ENCODE measurements at regions not wholly inside any gene's neighbourhood (a gene's known extent, or its start where the extent isn't known, plus 50 kb on each side); places are given as distances from the start of the nearest gene placed in this dataset.

GRCh38 chr13:107117327-107118012 is 549.5 kb upstream of the ARGLU1 start:
- Histone ChIP-seq H2BK120ac (ENCODE audit: low read depth, low read length) (no peak overlapping the region), H3K79me1 (replicated peaks; ENCODE audit: low read length, poor library complexity, severe bottlenecking) (no peaks in the 10 kb centered on the region), H3K18ac (ENCODE audit: low read depth in 1 of 2, low read length in 2 of 2) (no peak overlapping the region), H3K27ac (ENCODE audit: low read length, poor library complexity, severe bottlenecking) (no peak overlapping the region), H2BK15ac (ENCODE audit: low read depth, poor library complexity, severe bottlenecking) (no peak overlapping the region), H2AFZ (ENCODE audit: low read depth, low read length) (no peak overlapping the region), H3K14ac (ENCODE audit: low read length in 2 of 2) (peak overlapping the region in 1 of 2 experiments; percentile 57), H3K9ac (ENCODE audit: low read length) (no peak overlapping the region), H4K8ac (ENCODE audit: low read length) (no peak overlapping the region), H3K9me3 (ENCODE audit: control insufficient read depth, low read length) (no peaks in the 10 kb centered on the region), H3K4ac (ENCODE audit: low read depth in 1 of 2, low read length in 2 of 2) (no peak overlapping the region), H3K4me1 (ENCODE audit: control insufficient read depth, insufficient read depth, low read depth, low read length) (peaks cover 6% of the 10 kb centered on the region), H2AK5ac (ENCODE audit: low read length, severe bottlenecking) (peak overlapping the region; percentile 8), H2BK12ac (ENCODE audit: low read length in 2 of 2) (no peak overlapping the region), H3K23ac (ENCODE audit: low read length in 2 of 2) (no peak overlapping the region), H3K27me3 (ENCODE audit: control insufficient read depth in 1 of 2, insufficient read depth in 1 of 2, low read length in 2 of 2) (no peaks in the 10 kb centered on the region), H4K91ac (ENCODE audit: low read length) (no peak overlapping the region), H3K4me3 (ENCODE audit: insufficient read depth in 1 of 2, low read depth in 1 of 2, low read length in 2 of 2) (no peak overlapping the region), H3K36me3 (ENCODE audit: control insufficient read depth in 1 of 2, insufficient read depth in 2 of 2, low read depth in 1 of 2, low read length in 2 of 2) (no peaks in the 10 kb centered on the region), H2BK5ac (ENCODE audit: low read depth, low read length, poor library complexity, severe bottlenecking) (no peak overlapping the region), H3K4me2 (ENCODE audit: low read length, poor library complexity, severe bottlenecking) (no peak overlapping the region)
- peak; percentile 35 for DNase-seq
- 71% methylated on average over 15 of the region's 15 CpGs for whole genome bisulfite sequencing

DNA sequence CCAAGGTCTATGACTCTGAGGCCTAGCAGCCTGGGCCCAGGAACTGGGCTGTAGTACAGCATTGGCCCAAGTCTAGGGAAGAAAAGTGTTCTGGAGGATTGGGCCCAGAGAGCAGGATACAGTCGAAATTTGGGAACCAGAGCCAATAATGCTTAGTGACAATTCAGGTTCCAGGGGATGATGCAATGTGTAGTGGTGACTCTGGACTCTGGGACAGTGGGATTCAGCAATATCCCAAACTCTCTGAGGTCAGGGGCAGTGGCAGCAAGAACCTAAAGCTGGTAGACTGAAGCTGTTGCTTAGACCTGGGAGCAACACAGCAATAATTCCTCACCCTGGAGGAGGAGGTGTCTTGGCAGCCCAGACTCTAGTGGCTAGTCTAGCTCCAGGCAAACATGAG is 545.5 kb upstream of the ARGLU1 start:
- Histone ChIP-seq H2BK12ac (ENCODE audit: low read length in 2 of 2) (no peak overlapping the region), H3K4ac (ENCODE audit: low read depth in 1 of 2, low read length in 2 of 2) (no peak overlapping the region), H4K91ac (ENCODE audit: low read length) (no peak overlapping the region), H3K4me2 (ENCODE audit: low read length, poor library complexity, severe bottlenecking) (no peak overlapping the region), H3K18ac (ENCODE audit: low read depth in 1 of 2, low read length in 2 of 2) (no peak overlapping the region), H2BK15ac (ENCODE audit: low read depth, poor library complexity, severe bottlenecking) (no peak overlapping the region), H2AFZ (ENCODE audit: low read depth, low read length) (no peak overlapping the region), H3K23ac (ENCODE audit: low read length in 2 of 2) (no peak overlapping the region), H3K14ac (ENCODE audit: low read length in 2 of 2) (no peak overlapping the region), H3K4me1 (ENCODE audit: control insufficient read depth, insufficient read depth, low read depth, low read length) (peaks cover 6% of the 10 kb centered on the region), H3K9ac (ENCODE audit: low read length) (no peak overlapping the region), H3K4me3 (ENCODE audit: insufficient read depth in 1 of 2, low read depth in 1 of 2, low read length in 2 of 2) (no peak overlapping the region), H3K27ac (ENCODE audit: low read length, poor library complexity, severe bottlenecking) (no peak overlapping the region), H2BK120ac (ENCODE audit: low read depth, low read length) (no peak overlapping the region), H3K79me1 (replicated peaks; ENCODE audit: low read length, poor library complexity, severe bottlenecking) (no peaks in the 10 kb centered on the region), H3K36me3 (ENCODE audit: control insufficient read depth in 1 of 2, insufficient read depth in 2 of 2, low read depth in 1 of 2, low read length in 2 of 2) (no peaks in the 10 kb centered on the region), H2BK5ac (ENCODE audit: low read depth, low read length, poor library complexity, severe bottlenecking) (no peak overlapping the region), H2AK5ac (ENCODE audit: low read length, severe bottlenecking) (no peak overlapping the region), H3K27me3 (ENCODE audit: control insufficient read depth in 1 of 2, insufficient read depth in 1 of 2, low read length in 2 of 2) (no peaks in the 10 kb centered on the region), H3K9me3 (ENCODE audit: control insufficient read depth, low read length) (peaks cover 21% of the 10 kb centered on the region), H4K8ac (ENCODE audit: low read length) (no peak overlapping the region)
- DNase-seq = no peak
- 77% methylated on average over 1 of the region's 1 CpG for WGBS

DNA sequence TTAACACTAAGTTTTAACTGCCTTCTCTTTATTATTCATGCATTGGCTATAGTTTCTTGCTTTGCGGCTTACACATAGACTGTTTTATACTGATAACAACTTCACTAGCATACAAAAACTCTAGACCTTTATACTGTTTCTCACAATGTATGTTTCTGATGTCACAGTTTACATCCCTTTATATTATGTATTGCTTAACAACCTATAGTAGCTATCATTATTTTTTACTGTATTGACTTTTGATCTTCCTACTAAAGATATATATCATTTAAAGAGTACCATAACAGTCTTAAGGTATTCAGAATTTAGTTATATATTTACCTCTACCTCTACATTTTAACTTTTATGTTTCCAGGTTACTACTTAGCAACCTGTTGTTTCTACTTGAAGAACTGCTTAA is 543.3 kb upstream of the ARGLU1 start:
- no peaks in the 10 kb centered on the region for H3K79me1 ChIP-seq (replicated peaks; ENCODE audit: low read length, poor library complexity, severe bottlenecking)
- no peaks in the 10 kb centered on the region for H3K36me3 ChIP-seq (ENCODE audit: control insufficient read depth in 1 of 2, insufficient read depth in 2 of 2, low read depth in 1 of 2, low read length in 2 of 2)
- no peak overlapping the region for H3K4ac ChIP-seq (ENCODE audit: low read depth in 1 of 2, low read length in 2 of 2)
- no peak overlapping the region for H2BK120ac ChIP-seq (ENCODE audit: low read depth, low read length)
- H3K18ac ChIP-seq (ENCODE audit: low read depth in 1 of 2, low read length in 2 of 2) = no peak overlapping the region
- H2BK12ac ChIP-seq (ENCODE audit: low read length in 2 of 2) = no peak overlapping the region
- WGBS = 92% methylated on average over 1 of the region's 1 CpG
- no peak overlapping the region for H2AFZ ChIP-seq (ENCODE audit: low read depth, low read length)
- no peak overlapping the region for H3K4me2 ChIP-seq (ENCODE audit: low read length, poor library complexity, severe bottlenecking)
- no peak for DNase-seq
- H4K91ac ChIP-seq (ENCODE audit: low read length) = no peak overlapping the region
- H3K27ac ChIP-seq (ENCODE audit: low read length, poor library complexity, severe bottlenecking) = no peak overlapping the region
- H3K23ac ChIP-seq (ENCODE audit: low read length in 2 of 2) = no peak overlapping the region
- no peak overlapping the region for H3K4me3 ChIP-seq (ENCODE audit: insufficient read depth in 1 of 2, low read depth in 1 of 2, low read length in 2 of 2)
- no peak overlapping the region for H2BK5ac ChIP-seq (ENCODE audit: low read depth, low read length, poor library complexity, severe bottlenecking)
- no peak overlapping the region for H3K14ac ChIP-seq (ENCODE audit: low read length in 2 of 2)
- H3K9me3 ChIP-seq (ENCODE audit: control insufficient read depth, low read length) = peaks cover 21% of the 10 kb centered on the region
- H4K8ac ChIP-seq (ENCODE audit: low read length) = no peak overlapping the region
- H2AK5ac ChIP-seq (ENCODE audit: low read length, severe bottlenecking) = no peak overlapping the region
- no peaks in the 10 kb centered on the region for H3K27me3 ChIP-seq (ENCODE audit: control insufficient read depth in 1 of 2, insufficient read depth in 1 of 2, low read length in 2 of 2)
- no peak overlapping the region for H2BK15ac ChIP-seq (ENCODE audit: low read depth, poor library complexity, severe bottlenecking)
- H3K9ac ChIP-seq (ENCODE audit: low read length) = no peak overlapping the region
- no peaks in the 10 kb centered on the region for H3K4me1 ChIP-seq (ENCODE audit: control insufficient read depth, insufficient read depth, low read depth, low read length)

GRCh38 chr13:107104631-107105030 is 536.7 kb upstream of the ARGLU1 start:
- no peak overlapping the region for H3K23ac ChIP-seq (ENCODE audit: low read length in 2 of 2)
- H2BK12ac ChIP-seq (ENCODE audit: low read length in 2 of 2) = no peak overlapping the region
- H3K18ac ChIP-seq (ENCODE audit: low read depth in 1 of 2, low read length in 2 of 2) = no peak overlapping the region
- no peak overlapping the region for H2BK120ac ChIP-seq (ENCODE audit: low read depth, low read length)
- H3K27me3 ChIP-seq (ENCODE audit: control insufficient read depth in 1 of 2, insufficient read depth in 1 of 2, low read length in 2 of 2) = no peaks in the 10 kb centered on the region
- H4K8ac ChIP-seq (ENCODE audit: low read length) = no peak overlapping the region
- no peak overlapping the region for H4K91ac ChIP-seq (ENCODE audit: low read length)
- H3K9ac ChIP-seq (ENCODE audit: low read length) = no peak overlapping the region
- H2BK5ac ChIP-seq (ENCODE audit: low read depth, low read length, poor library complexity, severe bottlenecking) = no peak overlapping the region
- H3K4me2 ChIP-seq (ENCODE audit: low read length, poor library complexity, severe bottlenecking) = no peak overlapping the region
- H2AFZ ChIP-seq (ENCODE audit: low read depth, low read length) = no peak overlapping the region
- H3K36me3 ChIP-seq (ENCODE audit: control insufficient read depth in 1 of 2, insufficient read depth in 2 of 2, low read depth in 1 of 2, low read length in 2 of 2) = no peaks in the 10 kb centered on the region
- no peak overlapping the region for H2AK5ac ChIP-seq (ENCODE audit: low read length, severe bottlenecking)
- peaks cover 6% of the 10 kb centered on the region for H3K4me1 ChIP-seq (ENCODE audit: control insufficient read depth, insufficient read depth, low read depth, low read length)
- H3K27ac ChIP-seq (ENCODE audit: low read length, poor library complexity, severe bottlenecking) = no peak overlapping the region
- no peak overlapping the region for H3K4me3 ChIP-seq (ENCODE audit: insufficient read depth in 1 of 2, low read depth in 1 of 2, low read length in 2 of 2)
- DNase-seq = no peak
- H3K9me3 ChIP-seq (ENCODE audit: control insufficient read depth, low read length) = peaks cover 10% of the 10 kb centered on the region
- H2BK15ac ChIP-seq (ENCODE audit: low read depth, poor library complexity, severe bottlenecking) = no peak overlapping the region
- H3K4ac ChIP-seq (ENCODE audit: low read depth in 1 of 2, low read length in 2 of 2) = no peak overlapping the region
- no peak overlapping the region for H3K14ac ChIP-seq (ENCODE audit: low read length in 2 of 2)
- WGBS = 89% methylated on average over 1 of the region's 2 CpGs
- H3K79me1 ChIP-seq (replicated peaks; ENCODE audit: low read length, poor library complexity, severe bottlenecking) = no peaks in the 10 kb centered on the region

Measured in mesenchymal stem cell (in vitro differentiated cells and primary cell).